OCI-LY1 (cell line): ENCODE measurements at regions not wholly inside any gene's neighbourhood (a gene's known extent, or its start where the extent isn't known, plus 50 kb on each side); places are given as distances from the start of the nearest gene placed in this dataset.

Source experiments
- H2AFZ ChIP-seq: fragments of 200-600 bp; sonication (generic), shearing (Covaris generic); 2 replicates; pipeline ENCODE4 v1.6.0; 2014; ENCODE audit warnings: antibody characterized with exemption, mild to moderate bottlenecking, low read length
- H3F3A ChIP-seq: fragments of 200-600 bp; sonication (generic), shearing (Covaris generic); 2 replicates; pipeline ENCODE4 v1.6.0; 2014; ENCODE audit warnings: mild to moderate bottlenecking, antibody characterized with exemption, low read length, moderate library complexity; ENCODE audit not compliant: insufficient read depth
- H3K27ac ChIP-seq: fragments of 200-600 bp; sonication (generic); 2 replicates; pipeline ENCODE4 v1.5.1; 2014; ENCODE audit warnings: low read length, mixed run types, mild to moderate bottlenecking, low read depth; ENCODE audit not compliant: poor library complexity, severe bottlenecking
- H3K27me3 ChIP-seq: fragments of 200-600 bp; sonication (generic); 2 replicates; pipeline ENCODE4 v1.6.0; 2014; ENCODE audit warnings: antibody characterized with exemption, mild to moderate bottlenecking, low read length, moderate library complexity; ENCODE audit not compliant: insufficient read depth
- H3K36me3 ChIP-seq: fragments of 200-600 bp; sonication (generic); 2 replicates; pipeline ENCODE4 v1.6.1; 2014; ENCODE audit warnings: mild to moderate bottlenecking, antibody characterized with exemption, low read length, moderate library complexity, mixed read lengths; ENCODE audit not compliant: insufficient read depth
- H3K4me1 ChIP-seq: fragments of 200-600 bp; sonication (generic); 2 replicates; pipeline ENCODE4 v1.5.1; 2014; ENCODE audit warnings: mild to moderate bottlenecking, low read length, moderate library complexity; ENCODE audit not compliant: insufficient read depth, severe bottlenecking
- H3K4me2 ChIP-seq: fragments of 200-600 bp; sonication (generic), shearing (Covaris generic); 2 replicates; pipeline ENCODE4 v1.6.1; 2014; ENCODE audit warnings: low read length
- H3K4me3 ChIP-seq: fragments of 200-600 bp; sonication (generic); 2 replicates; pipeline ENCODE4 v1.5.1; 2014; ENCODE audit warnings: low read length, low read depth, mild to moderate bottlenecking, mixed read lengths; ENCODE audit not compliant: poor library complexity, severe bottlenecking
- H3K79me2 ChIP-seq: fragments of 200-600 bp; shearing (Covaris generic); 2 replicates; pipeline ENCODE4 v1.6.1; 2016; ENCODE audit warnings: mixed run types, low read length, mixed read lengths; ENCODE audit not compliant: insufficient read depth
- H3K9ac ChIP-seq: fragments of 200-600 bp; sonication (generic), shearing (Covaris generic); 2 replicates; pipeline ENCODE4 v1.6.1; 2014; ENCODE audit warnings: mild to moderate bottlenecking, low read length, mixed read lengths
- H3K9me2 ChIP-seq: fragments of 200-600 bp; sonication (generic), shearing (Covaris generic); 2 replicates; pipeline ENCODE4 v1.6.1; 2014; ENCODE audit warnings: low read depth, mild to moderate bottlenecking, low read length, mixed read lengths
- H3K9me3 ChIP-seq: fragments of 200-600 bp; shearing (Covaris generic); 2 replicates; pipeline ENCODE4 v1.6.1; 2014; ENCODE audit warnings: low read length, mixed read lengths
- H4K20me1 ChIP-seq: fragments of 200-600 bp; sonication (generic), shearing (Covaris generic); 2 replicates; pipeline ENCODE4 v1.6.0; 2016; ENCODE audit warnings: mild to moderate bottlenecking, low read length; ENCODE audit not compliant: insufficient read depth
- EZH2 ChIP-seq: fragments of 200-600 bp; sonication (generic), shearing (Covaris generic); IDR thresholded peaks from 2 replicates; pipeline ENCODE4 v1.8.0; 2017; ENCODE audit warnings: borderline replicate concordance, mixed run types, mild to moderate bottlenecking, antibody characterized with exemption, low read length, moderate library complexity, mixed read lengths
- TF ChIP-seq, protein P1 (sequence below): fragments of 200-600 bp; sonication (generic), shearing (Covaris generic); IDR thresholded peaks from 2 replicates; pipeline ENCODE4 v1.5.1; 2017; ENCODE audit warnings: mild to moderate bottlenecking, antibody characterized with exemption, low read length, moderate library complexity, mixed read lengths

GRCh38 chr9:113734826-113735225 lies 141.3 kb upstream of the ZNF618 start:
- H3K9ac ChIP-seq: no peak overlapping the region
- no peak overlapping the region for H3K4me3 ChIP-seq
- no peaks in the 10 kb centered on the region for H3K27me3 ChIP-seq
- no peak for TF ChIP-seq EZH2
- TF ChIP-seq, protein P1, sequence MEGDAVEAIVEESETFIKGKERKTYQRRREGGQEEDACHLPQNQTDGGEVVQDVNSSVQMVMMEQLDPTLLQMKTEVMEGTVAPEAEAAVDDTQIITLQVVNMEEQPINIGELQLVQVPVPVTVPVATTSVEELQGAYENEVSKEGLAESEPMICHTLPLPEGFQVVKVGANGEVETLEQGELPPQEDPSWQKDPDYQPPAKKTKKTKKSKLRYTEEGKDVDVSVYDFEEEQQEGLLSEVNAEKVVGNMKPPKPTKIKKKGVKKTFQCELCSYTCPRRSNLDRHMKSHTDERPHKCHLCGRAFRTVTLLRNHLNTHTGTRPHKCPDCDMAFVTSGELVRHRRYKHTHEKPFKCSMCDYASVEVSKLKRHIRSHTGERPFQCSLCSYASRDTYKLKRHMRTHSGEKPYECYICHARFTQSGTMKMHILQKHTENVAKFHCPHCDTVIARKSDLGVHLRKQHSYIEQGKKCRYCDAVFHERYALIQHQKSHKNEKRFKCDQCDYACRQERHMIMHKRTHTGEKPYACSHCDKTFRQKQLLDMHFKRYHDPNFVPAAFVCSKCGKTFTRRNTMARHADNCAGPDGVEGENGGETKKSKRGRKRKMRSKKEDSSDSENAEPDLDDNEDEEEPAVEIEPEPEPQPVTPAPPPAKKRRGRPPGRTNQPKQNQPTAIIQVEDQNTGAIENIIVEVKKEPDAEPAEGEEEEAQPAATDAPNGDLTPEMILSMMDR: no peak
- no peaks in the 10 kb centered on the region for H3K79me2 ChIP-seq
- H3K4me1 ChIP-seq: no peaks in the 10 kb centered on the region
- no peaks in the 10 kb centered on the region for H3K9me2 ChIP-seq
- no peaks in the 10 kb centered on the region for H3K36me3 ChIP-seq
- H3F3A ChIP-seq: no peaks in the 10 kb centered on the region
- 0 out of 2 replicates have a peak, but pooled peaks cover 3% of the 10 kb centered on the region for H3K9me3 ChIP-seq
- no peak overlapping the region for H3K4me2 ChIP-seq
- no peak overlapping the region for H3K27ac ChIP-seq
- no peaks in the 10 kb centered on the region for H4K20me1 ChIP-seq
- no peak overlapping the region for H2AFZ ChIP-seq

DNA sequence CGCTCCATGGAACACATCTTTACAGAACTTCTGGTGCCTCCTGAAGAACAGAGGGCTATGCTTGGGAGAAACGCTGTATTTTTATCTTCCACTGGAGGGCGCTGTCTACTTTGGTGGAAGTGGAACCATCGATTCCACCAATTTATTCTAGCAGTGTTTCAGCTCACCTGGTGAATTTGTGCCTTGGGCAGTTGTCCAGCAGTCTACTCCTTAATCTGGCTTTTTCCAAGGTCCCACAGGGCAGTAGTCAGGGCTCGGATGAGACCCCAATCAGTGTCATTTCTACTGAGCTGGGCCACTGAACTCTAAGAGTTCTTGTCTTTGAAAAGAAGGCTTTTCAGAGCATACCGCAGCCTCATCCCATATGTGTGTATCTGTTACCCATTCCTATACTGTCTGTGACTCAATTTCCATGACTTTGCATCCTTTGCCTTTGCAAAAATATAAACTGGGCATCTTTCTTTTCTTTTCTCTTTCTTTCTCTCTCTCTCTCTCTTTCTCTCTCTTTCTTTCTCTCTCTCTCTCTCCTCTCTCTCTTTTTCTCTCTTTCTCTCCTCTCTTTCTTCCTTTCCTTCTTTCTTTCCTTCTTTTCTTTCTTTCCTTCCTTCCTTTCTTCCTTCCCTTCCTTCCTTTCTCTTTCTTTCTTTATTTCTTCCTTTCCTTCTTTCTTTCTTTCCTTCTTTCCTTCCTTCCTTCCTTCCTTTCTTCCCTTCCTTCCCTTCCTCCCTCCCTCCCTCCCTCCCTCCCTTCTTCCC lies 138.4 kb upstream of the ZNF618 start:
- Histone ChIP-seq H3K9me3 (no peaks in the 10 kb centered on the region), H4K20me1 (no peaks in the 10 kb centered on the region), H3K36me3 (no peaks in the 10 kb centered on the region), H3F3A (no peaks in the 10 kb centered on the region), H2AFZ (no peak overlapping the region), H3K9ac (no peak overlapping the region), H3K4me3 (no peak overlapping the region), H3K4me2 (no peak overlapping the region), H3K27me3 (no peaks in the 10 kb centered on the region), H3K27ac (no peak overlapping the region), H3K4me1 (no peaks in the 10 kb centered on the region), H3K79me2 (no peaks in the 10 kb centered on the region), H3K9me2 (no peaks in the 10 kb centered on the region)
- TF ChIP-seq EZH2: no peak
- TF ChIP-seq, protein P1: peak; percentile 78

GRCh38 chr9:113738496-113738892 lies 137.6 kb upstream of the ZNF618 start:
- TF ChIP-seq, protein P1: no peak
- TF ChIP-seq EZH2: no peak
- no peaks in the 10 kb centered on the region for H4K20me1 ChIP-seq
- H3K9ac ChIP-seq: no peak overlapping the region
- no peaks in the 10 kb centered on the region for H3K79me2 ChIP-seq
- H3K4me2 ChIP-seq: no peak overlapping the region
- no peaks in the 10 kb centered on the region for H3K9me2 ChIP-seq
- no peaks in the 10 kb centered on the region for H3K9me3 ChIP-seq
- H2AFZ ChIP-seq: no peak overlapping the region
- H3K4me1 ChIP-seq: no peaks in the 10 kb centered on the region
- H3F3A ChIP-seq: no peaks in the 10 kb centered on the region
- H3K27me3 ChIP-seq: no peaks in the 10 kb centered on the region
- H3K4me3 ChIP-seq: no peak overlapping the region
- no peak overlapping the region for H3K27ac ChIP-seq
- H3K36me3 ChIP-seq: no peaks in the 10 kb centered on the region
